Choroid plexus epithelial cell (primary cell): ENCODE measurements at regions not wholly inside any gene's neighbourhood (a gene's known extent, or its start where the extent isn't known, plus 50 kb on each side); places are given as distances from the start of the nearest gene placed in this dataset.

Experiments
- DNase-seq: peaks from one replicate; pipeline ENCODE4 v3.0.0-alpha.2; 2010; ENCODE audit warnings: low read depth
- H3K4me3 ChIP-seq: 2 replicates; pipeline ENCODE4 v1.5.1; 2011; ENCODE audit warnings: low read depth, mild to moderate bottlenecking, control low read depth, low read length, moderate library complexity
- TF ChIP-seq, protein P1 (sequence below): conservative IDR thresholded peaks from 2 replicates; pipeline ENCODE4 v1.5.1; 2011; ENCODE audit warnings: low read depth, mild to moderate bottlenecking, control low read depth, inconsistent platforms, low read length, moderate library complexity

- TF ChIP-seq, protein P1, sequence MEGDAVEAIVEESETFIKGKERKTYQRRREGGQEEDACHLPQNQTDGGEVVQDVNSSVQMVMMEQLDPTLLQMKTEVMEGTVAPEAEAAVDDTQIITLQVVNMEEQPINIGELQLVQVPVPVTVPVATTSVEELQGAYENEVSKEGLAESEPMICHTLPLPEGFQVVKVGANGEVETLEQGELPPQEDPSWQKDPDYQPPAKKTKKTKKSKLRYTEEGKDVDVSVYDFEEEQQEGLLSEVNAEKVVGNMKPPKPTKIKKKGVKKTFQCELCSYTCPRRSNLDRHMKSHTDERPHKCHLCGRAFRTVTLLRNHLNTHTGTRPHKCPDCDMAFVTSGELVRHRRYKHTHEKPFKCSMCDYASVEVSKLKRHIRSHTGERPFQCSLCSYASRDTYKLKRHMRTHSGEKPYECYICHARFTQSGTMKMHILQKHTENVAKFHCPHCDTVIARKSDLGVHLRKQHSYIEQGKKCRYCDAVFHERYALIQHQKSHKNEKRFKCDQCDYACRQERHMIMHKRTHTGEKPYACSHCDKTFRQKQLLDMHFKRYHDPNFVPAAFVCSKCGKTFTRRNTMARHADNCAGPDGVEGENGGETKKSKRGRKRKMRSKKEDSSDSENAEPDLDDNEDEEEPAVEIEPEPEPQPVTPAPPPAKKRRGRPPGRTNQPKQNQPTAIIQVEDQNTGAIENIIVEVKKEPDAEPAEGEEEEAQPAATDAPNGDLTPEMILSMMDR, result no peak
- peak; percentile 21 for DNase-seq
- H3K4me3 ChIP-seq, result no peak overlapping the region
These were observed 1007.1 kb upstream of the WWC1 start for GRCh38 chr5:167284222-167284890.

- H3K4me3 ChIP-seq, result no peak overlapping the region
- TF ChIP-seq, protein P1, result no peak
- DNase-seq, result no peak
These were observed 1005.9 kb upstream of the WWC1 start for GRCh38 chr5:167285591-167285990.

DNA sequence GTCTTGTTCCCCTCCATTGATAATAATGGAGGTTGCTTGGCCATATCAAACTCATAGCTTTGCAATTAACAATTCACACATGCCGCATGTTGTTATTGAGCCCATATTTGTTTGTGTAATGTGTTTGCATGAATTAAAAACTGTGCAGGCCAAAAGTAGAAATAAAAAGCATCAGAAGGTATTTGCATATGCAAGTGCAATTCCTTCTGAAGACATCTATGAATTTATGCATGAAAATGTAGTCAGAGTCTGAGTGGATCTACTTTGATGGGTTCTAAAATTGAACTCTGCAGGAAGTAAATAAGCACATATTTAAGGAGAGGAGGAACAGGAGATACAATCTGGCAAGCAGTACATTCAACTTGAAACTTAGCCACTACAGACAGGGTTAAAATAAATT is 1004.6 kb upstream of the WWC1 start:
- no peak overlapping the region for H3K4me3 ChIP-seq
- DNase-seq, result no peak
- TF ChIP-seq, protein P1, result no peak

- H3K4me3 ChIP-seq, result no peak overlapping the region
- TF ChIP-seq, protein P1, result no peak
- DNase-seq, result no peak
These were observed 1001.0 kb upstream of the WWC1 start for GRCh38 chr5:167290478-167290877.

DNA sequence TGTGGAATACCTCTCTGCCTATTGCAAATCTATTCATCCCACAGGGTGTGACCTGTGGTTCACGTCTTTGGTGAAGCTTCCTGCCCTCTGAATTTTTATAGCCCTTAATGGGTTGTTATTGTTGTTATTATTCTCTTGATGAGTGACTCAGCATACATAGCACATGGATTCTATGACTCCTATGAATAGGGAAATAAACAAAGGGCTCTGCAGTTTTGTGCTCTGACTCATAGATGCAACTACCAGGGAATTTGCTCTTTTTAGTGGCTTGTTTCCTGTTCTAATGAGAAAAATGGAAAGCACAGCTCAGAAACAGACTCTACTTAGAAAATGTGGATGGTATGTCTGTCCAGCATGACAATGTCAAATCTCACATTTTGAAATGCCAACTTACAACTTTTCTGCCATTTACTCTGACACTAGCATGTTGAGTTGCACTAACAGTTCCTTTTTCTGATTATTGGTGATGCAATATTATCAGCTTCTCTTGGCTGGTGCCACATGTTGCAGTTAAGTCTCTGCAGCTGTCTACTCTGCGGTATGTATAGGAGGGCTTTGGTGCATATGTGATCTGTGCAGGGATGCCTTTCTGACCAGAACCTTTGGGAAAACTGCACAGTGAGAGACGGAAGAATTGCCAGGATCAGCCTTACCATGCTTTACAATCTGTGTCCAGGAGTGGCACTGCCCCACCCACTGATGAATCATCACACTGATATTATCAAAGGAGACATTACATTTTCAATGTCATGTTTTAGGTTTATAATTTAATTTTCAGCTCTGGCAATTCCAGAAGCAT is 996.4 kb upstream of the WWC1 start:
- no peak overlapping the region for H3K4me3 ChIP-seq
- peak; percentile 83 for DNase-seq
- TF ChIP-seq, protein P1, result no peak

DNA sequence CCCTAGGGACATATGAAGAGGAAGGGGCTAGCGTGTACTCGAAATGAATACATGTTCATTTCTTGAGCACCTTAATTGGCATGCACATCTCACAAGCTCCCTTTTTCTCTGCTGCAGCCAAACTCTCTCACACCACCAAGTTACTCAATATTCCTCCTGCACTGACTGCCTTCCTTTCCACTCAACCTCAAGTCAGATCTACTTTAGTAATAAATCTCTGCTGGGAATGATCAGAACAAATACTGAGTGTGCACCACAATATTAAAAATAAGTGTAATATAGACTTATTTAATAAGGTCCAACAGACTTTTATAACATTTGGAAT is 995.8 kb upstream of the WWC1 start:
- no peak overlapping the region for H3K4me3 ChIP-seq
- TF ChIP-seq, protein P1, result no peak
- DNase-seq, result peak; percentile 28

- H3K4me3 ChIP-seq, result no peak overlapping the region
- TF ChIP-seq, protein P1, result no peak
- DNase-seq, result no peak
These were observed 995.4 kb upstream of the WWC1 start for GRCh38 chr5:167296066-167296465.
